ENCODE measurements at regions not wholly inside any gene's neighbourhood (a gene's known extent, or its start where the extent isn't known, plus 50 kb on each side); places are given as distances from the start of the nearest gene placed in this dataset.
"Not testable (repeated sequence)": the region's sequence is repeated elsewhere in the genome, so short reads cannot be mapped to it uniquely, and the experiment has no call there.

DNA sequence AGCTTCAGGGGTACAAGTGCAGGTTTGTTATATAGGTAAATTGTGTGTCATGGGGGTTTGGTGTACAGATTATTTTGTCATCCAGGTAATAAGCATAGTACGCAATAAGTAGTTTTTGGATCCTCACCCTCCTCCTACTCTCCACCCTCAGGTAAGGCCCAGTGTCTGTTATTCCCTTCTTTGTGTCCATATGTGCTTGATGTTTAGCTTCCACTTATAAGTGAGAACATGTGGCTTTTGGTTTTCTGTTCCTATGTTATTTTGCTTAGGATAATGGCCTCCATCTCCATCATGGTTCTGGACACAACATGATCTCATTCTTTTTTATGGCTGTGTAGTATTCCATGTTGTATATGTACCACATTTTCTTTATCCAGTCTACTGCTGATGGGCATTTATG is 298.4 kb downstream of the LIG4 start:
- DNase-seq (ENCODE audit: low read depth in 2 of 2) = not testable (repeated sequence)

DNA sequence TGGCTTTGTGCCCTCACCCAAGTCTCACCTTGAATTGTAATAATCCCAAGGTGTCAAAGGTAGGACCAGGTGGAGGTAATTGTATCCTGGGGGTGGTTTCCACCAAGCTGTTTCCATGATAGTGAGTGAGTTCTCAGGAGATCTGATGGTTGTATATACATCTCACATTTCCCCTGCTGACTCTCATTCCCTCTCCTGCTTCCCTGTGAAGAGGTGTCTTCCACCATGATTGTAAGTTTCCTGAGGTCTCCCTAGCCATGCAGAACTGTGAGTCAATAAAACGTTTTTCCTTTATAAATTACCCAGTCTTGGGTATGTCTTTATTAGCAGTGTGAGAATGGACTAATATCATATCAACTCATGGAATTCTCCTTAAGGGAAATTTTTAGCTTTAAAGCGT is 302.6 kb downstream of the LIG4 start:
- DNase-seq (ENCODE audit: low read depth in 2 of 2) = no peak

DNA sequence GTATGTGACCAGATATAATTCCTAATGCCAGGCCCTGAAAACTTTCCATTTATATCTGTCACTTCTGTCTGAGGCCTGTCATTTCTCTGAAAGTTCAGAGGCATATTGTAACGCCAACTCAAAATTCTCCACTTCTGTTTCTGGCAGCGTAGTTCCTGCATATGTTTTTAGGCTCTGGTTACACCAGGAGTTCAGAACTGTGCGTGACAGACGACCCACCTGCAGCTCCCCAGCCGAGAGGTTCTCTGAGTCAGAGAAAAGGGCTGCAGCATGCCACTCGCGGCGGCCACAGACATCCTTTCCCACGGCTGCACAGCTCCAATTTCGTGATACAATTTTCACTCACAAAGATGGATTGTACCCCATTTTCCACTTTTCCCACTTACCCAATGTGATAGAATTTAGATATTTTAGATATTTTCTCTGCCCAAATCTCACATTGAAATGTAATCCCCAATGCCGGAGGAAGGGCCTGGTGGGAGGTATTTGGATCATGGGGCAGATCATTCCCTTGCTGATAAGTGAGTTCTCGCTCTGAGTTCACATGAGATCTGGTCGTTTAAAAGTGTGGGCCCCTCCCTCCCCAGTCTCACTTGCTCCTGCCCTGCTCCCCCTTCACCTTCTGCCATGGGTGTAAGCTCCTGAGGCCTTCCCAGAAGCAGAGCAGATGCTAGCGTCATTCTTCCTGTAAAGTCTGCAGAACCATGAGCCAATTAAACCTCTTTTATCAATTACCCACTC is 308.1 kb downstream of the LIG4 start:
- no peak for DNase-seq (ENCODE audit: low read depth in 2 of 2)

DNA sequence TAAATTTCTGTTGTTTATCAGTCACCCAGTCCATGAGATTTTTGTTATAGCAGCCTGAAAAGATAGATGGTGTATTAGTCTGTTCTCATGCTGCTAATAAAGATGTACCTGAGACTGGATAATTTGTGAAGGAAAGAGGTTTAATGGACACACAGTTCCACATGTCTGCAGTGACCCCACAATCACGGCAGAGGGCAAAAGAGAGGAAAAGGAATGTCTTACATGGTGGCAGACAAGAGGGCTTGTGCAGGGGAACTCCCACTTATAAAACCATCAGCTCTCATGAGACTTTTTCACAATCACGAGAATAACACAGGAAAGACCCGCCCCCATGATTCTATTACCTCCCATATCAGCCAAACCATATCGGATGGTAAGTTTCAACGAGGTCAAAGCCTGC is 309.2 kb downstream of the LIG4 start:
- no peak for DNase-seq (ENCODE audit: low read depth in 2 of 2)

DNA sequence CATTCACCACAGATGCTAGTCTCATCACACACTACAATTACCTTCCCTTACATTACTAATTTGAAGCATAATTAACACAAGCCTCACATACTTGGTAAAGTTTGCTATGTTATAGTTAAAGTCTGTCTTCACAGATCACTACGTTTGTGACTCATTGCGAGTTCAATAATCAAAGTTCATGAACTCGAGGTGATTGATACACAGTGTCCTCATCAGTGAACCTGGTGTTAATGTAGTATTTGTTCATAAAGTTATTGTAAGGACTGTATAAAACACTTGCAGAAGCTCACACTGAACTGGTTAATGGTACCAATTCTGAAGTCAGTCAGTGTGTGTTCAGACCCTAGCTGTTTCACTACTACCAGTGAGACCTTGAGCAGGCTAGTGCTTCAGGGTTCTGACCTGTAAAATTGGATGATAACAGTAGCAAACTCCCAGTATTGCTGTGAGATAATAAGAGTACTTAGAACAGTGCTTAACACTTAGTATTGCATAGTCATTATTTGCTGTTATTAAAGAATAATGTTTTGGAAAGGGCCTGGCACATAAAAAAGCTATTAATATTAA is 313.3 kb downstream of the LIG4 start:
- DNase-seq (ENCODE audit: low read depth in 2 of 2) = no peak

DNA sequence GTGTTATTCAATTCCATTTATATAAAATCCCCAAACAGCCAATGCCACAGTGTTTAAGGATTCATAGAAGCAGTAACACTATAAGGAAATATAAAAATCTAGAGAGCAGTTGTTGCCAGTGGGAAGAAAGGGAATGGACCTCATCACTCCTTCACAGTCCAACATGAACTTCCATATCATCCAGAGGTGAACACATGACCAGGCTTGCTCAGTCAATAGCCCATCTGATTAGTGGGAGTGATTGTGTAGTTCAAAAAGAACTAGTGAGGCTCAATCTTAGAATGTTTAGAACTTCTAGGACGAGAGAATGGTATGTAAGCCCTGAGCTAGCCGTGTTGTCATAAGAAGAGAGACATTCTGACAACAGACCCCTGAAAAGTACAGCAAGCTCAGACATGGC is 314.1 kb downstream of the LIG4 start:
- no peak for DNase-seq (ENCODE audit: low read depth in 2 of 2)

DNA sequence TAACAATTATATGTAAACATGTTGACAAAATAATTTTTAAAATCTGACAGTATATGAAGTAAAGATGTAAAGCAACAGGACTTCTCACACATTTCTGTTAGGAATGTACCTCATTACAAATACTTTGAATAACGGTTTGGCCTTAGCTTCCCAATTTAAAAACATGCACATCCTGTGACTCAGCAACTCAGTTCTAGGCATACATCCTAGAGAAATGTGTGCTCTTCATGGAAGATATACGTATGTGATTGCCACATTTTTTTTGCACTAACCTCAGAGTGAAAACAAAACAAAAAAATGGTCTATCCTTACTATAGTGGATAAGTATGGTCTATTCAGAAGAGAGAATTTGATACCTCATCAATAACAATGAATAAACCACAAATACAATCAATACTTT is 314.6 kb downstream of the LIG4 start:
- DNase-seq (ENCODE audit: low read depth in 2 of 2) = no peak

DNA sequence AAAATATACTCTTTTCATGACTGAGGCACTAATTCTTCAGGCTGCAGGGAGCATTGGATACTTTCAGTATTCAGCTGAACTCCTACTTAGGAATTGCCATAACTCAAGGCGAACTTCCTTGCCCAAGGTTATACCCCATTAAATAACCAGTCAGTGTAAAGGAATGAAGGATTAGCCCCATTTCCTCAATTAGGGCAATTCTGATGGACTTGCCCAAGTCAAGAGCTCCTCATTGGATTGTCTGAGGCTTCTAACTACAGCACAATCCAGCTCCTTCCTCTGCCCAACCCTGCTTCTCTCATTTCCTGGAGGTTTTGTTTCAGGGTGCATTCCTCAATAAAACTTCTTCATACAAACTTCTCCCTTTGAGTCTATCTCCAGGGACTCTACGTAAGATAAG is 329.2 kb downstream of the LIG4 start:
- DNase-seq (ENCODE audit: low read depth in 2 of 2) = no peak

DNA sequence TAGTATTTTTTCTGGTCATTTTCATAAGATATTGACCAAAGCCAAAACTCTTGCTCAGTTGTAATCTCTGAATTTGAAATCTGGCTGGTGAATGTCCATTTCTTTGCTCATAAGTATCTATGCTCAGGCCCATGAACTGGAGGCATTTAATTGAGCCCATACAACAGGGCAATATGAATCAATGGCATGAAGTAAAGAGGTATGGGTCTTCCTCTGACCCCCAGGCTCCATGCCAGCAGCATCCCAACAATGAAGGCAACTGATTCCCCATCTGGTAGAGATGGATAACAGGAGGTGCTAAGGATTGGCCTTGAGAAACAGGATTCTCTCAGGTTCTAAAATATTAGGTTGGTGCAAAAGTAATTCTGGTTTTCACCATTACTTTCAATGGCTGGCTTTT is 330.8 kb downstream of the LIG4 start:
- DNase-seq (ENCODE audit: low read depth in 2 of 2) = no peak

DNA sequence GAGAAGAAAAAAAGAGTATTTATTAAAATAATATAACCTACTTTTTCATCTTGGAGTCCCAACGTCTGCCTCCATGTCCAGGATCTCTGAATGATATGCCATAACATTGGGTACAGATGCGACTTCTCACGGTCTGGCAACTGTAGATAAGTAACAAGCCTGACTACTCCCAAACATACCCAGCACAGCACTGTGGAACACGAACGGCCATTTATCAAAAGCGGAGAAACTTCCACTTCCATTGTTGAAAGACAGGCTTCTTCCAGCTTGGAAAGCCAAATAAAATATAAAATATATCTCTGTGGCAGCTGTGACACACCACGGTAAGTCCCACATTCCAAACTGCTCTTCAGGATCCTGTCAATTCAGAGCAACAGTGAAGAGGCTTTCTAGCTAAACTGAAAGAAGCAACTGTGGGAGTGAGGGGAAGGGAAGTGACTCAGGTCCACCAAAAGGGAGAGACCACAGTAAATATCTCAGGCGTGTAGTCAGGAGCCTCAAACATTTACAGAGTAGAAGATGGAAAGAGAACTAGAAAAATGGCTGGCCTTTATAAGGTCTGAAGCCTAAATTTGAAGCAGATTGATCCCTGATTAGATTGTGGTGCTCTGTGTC is 331.7 kb downstream of the LIG4 start:
- DNase-seq (ENCODE audit: low read depth in 2 of 2) = no peak

DNA sequence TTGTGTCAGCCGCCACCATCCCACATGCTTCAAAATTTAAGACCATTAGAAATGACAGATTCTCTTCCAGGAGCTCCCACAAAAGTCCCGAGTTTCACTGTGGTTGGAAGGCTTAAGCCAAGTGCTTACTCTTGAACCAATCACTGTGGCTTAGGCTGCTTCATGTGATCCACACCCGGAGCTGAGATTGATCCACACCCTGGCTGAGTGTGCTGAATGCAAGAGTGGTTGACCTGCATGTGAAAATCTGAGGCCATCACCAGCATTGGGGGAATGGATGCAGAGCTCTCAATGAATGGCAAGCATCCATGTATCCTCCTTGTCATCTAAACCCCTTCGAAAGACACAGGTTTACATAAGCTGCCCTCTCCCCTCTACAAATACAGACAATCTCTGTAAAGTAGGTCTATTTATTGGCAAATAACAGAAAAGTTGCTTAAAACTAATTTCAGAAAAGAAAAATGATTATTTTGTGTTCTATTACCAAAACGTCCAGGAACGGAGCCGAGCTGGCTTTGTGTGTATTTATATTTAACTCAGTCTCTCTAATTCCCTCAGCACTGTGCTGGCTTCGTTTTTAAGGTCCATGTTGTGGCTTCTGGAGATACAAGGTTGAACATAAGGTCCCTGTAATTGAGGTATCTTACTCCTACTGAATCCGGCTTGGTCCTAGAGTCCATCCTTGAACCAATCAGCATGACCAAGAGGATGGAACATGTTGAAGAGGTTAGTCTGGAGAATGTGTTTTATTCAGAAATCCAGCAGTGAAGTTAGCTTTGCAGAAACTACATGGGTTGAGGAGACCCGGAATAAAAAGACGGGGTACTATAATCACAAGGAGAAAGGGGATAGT is 332.4 kb downstream of the LIG4 start:
- no peak for DNase-seq (ENCODE audit: low read depth in 2 of 2)

DNA sequence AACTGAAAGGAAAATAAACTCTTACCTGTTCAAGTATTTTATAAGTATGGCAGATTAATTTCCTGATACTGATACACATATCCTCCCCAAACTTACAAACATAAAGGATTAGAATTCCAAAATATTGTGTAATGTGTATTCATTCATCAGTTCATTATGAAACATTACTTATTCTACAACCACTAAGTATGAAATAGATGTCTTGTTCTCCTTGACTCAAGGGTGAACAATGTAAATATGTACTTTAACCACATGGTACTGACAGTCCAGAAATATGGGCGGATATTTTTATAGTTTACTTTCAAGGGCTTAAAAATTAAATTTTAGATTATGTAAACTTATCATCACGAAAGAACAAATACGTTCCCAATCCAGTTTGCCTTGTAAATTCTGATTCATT is 334.0 kb downstream of the LIG4 start:
- DNase-seq (ENCODE audit: low read depth in 2 of 2) = no peak

DNA sequence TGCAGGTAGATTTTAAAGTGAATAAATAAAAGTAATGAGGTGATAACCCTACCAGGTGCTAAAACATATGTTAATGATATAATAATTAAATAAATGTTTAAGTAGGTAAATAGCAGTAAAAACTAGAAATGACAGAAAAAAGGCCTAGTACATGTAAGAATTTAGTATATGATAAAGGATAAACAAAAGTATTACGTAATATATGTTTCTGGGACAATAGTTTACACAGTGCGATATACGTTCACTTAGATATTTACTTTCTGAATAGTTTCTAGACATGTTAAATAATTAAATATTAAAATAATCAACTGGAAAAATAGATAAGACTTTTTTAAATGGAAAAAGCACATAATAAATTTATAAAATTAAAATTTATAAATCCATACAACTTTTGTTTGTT is 340.9 kb downstream of the LIG4 start:
- no peak for DNase-seq (ENCODE audit: low read depth in 2 of 2)

DNA sequence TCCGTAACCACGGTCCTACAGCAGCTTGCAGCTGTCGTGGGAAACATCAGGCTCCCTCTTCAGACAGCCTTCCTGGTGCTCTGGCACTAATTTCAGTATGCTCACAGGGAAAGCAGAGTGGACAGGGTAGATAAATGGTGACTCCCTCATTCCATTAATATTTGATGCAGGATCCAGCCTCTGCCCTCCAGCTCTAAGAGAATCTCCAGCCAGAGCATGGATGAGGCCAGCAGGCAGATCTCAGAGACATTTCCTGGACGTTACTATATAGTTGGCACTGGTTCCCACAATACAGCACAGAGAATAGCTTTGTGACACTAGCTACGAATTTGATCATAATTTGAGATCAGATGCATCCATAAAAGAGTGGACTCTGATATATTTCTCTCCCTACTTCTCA is 341.4 kb downstream of the LIG4 start:
- DNase-seq (ENCODE audit: low read depth in 2 of 2) = no peak

DNA sequence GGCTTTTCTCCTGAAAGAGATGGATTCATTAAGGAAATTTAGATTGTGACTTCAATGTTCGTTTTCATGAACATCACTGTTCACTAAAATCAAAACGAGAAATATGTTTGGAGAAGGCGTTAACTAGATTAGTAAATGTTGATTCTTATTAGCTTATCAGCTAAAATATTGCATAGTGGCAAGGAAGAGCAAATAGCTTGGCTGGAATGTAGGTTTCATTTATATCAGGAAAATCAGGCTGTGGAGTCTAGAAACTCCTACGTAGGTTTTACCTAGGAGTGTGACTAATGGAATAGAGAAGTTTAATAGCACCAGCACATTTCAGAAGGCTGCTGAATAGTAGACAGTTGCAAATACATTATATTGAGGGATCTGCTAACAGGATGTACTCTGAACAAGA is 344.9 kb downstream of the LIG4 start:
- no peak for DNase-seq (ENCODE audit: low read depth in 2 of 2)

DNA sequence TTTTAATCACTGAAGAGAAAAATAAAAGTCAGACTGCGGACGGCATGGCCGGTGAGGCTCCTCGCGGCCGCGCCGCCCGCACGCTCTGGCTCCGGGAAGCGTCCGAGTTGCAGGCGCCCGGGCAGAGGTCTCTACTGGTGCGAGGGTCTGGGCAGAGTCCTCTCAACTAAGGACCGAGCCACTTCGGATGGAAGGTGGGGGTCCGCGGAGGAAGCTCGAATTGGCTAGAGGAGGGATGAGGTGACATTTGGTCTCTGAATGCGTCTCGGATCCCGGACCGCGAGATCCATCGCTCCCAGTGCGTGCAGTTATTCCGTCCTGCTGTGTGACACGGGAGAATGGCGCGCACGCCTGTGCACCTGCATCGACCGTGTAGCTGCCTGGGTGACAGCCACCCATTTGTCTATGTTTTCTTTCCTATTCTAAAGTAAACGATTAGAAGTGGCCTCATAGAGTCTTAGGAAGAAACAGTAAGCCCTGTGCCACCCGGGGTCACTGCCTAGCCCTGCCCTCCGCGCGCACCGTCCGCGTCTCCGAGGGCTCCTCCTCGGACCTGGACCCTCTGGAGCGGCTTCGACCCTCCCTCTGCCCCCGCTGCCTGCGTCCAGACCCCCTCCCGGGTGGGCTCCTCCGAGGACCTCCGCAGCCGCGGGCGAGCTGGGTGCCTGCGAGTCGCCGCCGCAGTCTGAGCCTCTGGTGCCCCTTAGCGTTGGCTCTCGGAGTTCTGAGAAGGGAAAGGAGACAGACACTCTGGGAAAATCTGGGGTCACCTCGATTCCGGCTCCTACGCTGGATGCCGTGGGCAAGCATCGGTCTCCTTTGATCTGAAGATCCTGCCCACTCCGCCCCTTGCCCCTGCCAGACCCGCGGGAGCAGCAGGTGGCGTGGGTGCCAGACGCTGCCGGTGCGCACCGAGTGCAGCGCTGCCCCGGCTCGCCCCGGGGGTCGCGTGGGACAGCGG is 347.4 kb downstream of the LIG4 start:
- DNase-seq (ENCODE audit: low read depth in 2 of 2) = no peak

DNA sequence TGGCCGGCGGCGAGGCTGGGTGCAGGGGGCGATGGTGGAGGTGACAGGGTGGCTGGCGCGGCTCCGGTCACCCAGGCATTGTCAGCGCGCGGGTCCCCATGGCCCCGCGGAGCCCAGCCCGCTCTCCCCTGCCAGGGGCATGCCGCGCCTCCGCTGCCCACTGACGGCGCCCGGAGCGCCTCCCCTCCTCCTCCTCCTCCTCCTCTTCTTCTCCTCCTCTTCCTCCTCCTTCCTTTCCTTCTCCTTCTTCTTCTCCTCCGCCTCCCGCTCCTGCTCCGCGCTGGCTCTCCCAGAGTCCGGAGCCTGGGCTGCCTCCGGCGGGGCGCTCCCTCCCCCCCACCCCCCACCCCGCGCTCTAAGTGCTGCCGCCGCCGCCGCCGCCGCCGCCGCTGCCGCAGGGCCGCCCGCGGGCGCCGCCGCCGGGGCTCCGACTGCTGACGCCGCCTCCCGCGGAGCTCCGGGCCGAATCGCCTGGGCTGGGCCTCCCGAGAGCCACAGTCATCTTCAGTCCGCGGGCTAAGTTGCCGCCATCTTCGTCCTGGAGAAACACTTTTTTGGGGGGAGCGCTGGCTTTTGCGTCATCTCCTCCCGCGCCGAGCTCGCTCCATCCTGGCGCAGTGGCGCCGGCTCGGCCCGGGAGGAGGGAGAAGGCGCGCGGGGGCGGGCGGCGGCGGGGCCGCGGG is 348.3 kb downstream of the LIG4 start:
- DNase-seq (ENCODE audit: low read depth in 2 of 2) = no peak

DNA sequence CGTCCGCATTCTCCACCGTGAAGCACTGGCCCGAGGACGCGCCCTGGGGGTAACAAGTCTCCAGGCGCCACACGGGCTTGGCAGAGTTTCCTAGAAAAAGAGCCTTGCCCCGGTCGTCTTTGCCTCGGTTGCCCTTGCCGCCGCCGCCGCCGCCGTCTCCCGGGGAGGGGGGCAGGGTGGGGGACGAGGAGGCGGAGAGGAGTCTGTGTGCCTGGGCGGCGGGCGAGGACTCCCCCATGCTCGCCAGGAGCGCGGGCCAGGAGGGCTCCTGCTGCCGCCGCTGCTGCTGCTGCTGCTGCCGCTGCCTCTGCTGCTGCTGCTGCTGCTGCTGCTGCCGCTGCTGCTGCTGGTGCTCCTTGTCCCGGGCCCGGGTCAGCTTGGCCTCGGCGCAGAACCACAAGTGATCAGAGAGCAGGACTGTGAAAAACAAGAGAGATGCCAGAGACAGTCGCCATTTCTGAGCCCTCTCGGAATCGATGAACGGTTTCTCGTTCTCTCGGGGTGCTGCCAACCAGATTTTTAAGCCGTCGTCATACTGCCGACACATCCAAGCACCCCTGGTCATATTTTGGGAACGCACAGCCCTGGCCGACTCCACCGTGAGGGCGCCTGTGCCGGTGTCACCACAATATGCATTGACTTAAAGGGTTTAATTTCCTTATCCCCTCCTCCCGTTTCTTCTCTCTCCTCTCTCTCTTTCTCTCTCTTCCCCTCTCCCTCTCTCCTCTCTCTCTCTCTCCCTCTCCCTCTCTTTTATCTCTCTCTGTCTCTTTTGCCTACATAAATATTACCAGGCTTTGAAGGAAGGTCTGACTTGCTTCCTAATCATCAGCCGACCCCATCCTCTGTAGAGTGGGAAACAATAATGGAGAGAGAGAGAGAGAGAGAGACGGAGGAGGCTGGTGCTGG is 349.1 kb downstream of the LIG4 start:
- no peak for DNase-seq (ENCODE audit: low read depth in 2 of 2)

DNA sequence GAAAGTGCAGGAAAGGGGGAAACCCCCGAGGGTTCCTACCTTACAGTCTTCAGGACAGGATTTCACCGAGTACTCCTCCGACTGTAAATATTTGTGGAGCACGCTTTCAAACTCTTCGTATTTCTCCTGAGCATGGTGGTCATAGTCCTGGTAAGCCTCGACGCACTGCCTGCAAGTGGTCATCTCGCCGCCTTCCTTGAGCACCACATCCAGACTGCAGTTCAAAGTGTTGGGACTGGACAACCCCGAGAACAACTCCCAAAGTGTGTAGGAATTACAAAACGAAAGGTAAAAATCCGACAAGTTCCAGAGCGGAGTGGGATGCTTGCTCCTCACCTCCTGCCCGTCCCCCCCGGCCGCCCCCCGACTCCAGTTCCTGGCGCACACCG is 349.7 kb downstream of the LIG4 start:
- no peak for DNase-seq (ENCODE audit: low read depth in 2 of 2)

DNA sequence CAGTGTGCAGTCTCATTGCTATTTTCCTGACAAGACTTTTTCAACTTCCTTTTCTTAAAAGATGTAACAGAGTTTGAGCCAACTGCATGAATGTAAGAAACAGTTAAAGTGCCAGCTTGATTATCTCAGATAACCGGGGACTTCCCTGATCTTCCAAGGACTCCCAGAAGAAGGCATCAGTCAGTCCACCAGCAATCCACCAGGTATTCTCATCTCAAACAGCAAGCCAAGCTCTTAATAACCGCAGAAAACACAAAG is 350.1 kb downstream of the LIG4 start:
- no peak for DNase-seq (ENCODE audit: low read depth in 2 of 2)

Data from activated CD8-positive, alpha-beta memory T cell treated with anti-CD3 and anti-CD28 coated beads for 4 hours (primary cell).